ENCODE measurements at regions not wholly inside any gene's neighbourhood (a gene's known extent, or its start where the extent isn't known, plus 50 kb on each side); places are given as distances from the start of the nearest gene placed in this dataset.

DNA sequence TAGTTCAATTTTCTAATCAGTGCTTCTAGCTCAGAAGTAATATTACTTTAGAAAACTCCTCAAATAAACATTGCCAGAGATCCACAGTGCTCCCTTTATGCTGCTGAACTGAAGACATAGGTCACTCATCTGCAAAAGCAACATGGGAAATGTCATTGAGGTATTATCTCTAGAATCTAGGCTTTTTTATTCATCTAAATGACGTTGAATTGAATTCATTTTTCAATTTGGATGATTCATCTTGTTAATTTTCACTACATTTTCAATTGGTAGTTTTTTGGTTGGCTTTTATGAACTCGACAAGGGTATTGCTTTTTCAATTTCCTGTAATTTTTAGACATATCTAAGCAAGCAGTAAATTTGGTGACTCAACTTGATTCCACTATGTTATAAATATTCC is 275.4 kb downstream of the NFKBIZ start:
- DNase-seq, result no peak

DNA sequence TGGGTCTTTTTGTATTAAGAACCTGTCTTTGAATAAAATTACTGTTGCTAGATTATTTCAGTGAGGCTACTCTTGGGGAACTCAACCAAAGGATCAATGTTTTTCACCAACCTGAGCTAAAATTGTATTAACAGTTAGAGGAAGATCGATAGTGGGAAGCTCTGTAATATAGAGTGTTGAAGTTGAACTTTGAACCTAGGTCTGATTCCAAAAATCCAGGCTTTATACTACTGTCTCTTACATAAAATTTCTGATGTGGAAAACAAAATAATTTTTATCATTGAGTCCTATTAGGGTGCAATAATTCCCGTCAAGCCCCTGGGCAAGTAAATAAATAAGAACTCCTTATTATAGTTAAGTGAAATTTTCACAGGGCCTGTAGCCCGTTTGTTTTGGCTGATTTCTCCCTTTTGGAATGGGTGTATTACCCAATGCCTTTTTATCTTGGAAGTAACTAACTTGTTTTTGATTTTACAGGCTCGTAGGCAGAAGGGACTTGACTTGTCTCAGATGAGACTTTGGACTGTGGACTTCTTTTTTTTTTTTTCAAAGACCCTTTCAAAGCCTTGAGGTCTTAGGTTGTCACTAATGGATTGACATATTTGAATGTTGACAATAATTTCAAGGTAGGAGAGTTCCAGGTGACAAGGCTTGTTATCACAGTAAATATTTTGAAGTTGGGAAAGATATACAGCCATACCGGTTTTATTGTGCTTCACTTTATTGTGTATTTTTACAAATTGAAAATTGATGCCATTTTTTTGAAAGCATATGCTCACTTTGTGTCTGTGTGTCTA is 276.1 kb downstream of the NFKBIZ start:
- DNase-seq, result no peak

DNA sequence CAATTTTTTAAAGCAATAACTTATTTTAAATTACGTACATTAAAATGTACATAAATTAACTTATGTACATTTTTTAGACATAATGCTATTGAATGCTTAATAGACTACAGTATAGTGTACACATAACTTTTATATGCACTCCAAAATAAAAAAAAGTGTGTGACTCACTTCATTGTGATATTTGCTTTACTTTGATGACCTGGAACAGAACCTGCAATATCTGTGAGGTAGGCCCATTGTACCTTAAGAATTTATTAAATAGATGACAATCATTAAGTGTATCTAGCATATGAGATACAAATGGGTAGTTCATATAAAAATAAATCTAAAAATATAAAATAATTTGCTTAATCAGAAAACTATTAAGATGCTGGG is 276.7 kb downstream of the NFKBIZ start:
- no peak for DNase-seq

DNA sequence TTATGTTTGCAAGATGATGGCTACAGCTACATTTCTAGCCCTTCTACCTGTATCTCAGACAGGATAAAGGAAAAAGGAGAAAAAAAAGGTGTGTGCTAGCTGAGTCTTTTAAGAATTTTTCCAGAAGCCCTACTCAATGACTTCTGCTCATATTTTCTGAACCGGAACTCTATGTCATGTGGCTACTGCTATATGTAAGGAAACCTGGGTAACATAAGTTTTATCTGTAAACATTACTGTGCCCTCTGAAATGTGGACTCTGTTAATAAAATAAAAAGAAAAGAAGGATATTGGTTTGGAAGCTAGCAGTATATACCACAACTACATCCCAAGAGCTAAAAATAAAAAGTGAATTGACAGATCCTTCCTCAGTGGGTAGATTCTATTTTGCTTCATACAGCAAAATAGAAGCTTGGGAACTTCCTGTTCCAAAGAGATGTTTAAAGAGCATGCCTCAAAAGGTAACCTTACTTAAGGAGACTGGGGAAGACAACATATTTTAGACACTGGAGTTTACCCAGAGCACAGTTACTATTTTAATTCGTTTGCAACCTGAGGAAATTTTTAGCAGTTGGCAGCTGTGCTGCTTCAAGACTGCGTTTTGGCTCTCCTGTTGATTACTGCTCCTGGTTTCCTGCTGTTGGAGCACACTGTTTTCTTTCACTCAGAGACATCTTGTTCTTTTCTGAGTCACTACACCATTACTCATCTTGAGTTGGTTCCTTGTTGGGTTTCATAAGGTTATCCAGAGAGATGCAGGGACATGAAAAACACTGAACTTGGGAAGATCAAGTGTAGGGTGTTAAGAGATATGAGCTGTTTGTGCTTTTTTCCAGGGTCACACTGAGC is 280.7 kb downstream of the NFKBIZ start:
- DNase-seq, result peak; percentile 30

DNA sequence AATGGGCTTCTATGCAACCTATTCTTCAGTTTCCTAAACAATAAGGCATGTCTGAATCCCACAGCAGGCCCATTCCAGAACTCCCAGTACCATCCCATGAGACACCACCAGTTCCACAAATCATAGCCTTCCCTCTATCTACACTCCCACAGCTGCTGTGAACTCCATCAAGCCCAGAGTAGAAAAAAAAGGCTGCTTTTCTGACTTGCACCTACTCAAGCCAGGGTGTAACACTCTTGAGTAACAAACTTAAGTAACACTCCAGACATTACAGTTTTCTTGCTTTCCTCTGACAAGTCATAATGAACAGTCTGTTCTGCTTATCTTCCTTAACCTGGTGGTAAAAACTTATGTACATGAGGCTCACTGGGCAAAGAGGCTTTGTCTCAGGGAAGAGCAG is 283.1 kb downstream of the NFKBIZ start:
- peak; percentile 3 for DNase-seq

DNA sequence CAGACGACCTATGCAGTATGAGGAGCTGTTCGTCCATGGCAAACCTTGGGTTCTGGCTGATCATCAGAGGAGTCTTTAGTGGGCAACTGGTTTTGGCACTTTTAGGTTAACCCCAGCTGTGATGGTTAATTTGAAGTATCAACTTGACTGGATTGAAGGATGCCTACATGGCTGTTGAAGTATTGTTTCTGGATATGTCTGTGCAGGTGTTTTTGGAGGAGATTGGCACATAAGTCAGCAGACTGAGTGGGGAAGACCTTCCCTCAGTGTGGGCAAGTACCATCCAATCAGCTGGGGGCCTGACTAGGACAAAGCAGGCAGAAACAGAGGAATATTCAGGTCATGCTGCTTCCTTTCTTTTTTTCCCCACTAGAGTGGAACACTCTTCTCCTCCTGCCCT is 284.1 kb downstream of the NFKBIZ start:
- DNase-seq, result peak; percentile 7

DNA sequence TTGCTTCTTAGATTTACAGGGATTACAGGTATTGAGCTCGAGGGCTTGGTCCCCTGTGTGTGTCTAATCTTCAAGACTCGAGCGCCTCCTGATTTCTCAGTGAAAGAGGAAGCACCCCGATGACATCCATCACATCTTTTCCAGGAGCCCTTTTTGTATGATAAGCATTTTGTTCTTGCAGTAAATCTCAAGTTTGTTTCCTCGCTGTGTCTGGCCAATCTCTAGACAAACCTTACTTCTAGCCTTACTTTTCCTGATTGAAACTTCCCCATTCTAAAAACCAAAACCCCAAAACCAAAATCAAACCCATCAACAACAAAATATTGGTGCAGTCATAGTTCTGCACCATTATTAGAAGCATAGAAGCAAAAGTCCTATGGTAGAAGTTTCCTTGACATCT is 286.0 kb downstream of the NFKBIZ start:
- no peak for DNase-seq

DNA sequence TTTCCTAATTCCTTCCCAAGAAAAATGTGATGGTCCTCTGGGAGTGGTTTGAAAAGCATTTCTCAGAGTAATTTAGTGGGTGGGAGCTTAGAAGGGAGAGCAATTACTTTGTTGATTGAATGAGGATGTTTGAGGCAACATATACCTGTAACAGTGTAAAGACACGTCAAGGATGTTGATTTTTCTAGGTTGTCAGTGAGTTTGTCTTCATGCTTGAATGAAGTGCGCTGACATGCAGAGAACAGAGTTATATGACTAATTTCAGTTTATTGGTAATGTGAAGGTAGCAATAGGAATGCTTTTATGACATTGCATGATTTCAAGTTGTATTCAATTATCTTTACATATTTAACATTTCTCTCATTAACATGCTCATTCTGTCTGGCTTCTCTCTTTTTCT is 286.9 kb downstream of the NFKBIZ start:
- DNase-seq, result no peak

DNA sequence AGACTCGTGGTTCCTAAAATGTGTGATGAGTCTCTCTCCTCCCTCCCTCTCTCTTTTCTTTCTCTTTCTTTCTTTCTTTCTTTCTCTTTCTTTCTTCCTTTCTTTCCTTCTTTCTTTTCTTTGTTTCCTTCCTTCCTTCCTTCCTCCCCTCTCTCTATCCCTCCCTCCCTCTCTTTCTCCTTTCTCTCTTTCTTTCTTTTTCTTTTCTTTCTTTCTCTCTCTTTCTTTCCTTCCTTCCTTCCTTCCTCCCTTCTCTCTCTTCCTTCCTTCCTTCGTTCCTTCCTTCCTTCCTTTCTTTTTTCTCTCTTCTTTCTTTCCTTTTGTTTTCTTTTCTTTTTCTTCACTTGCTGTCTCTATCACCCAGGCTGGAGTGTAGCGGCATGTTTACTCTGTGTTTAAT is 290.8 kb downstream of the NFKBIZ start:
- no peak for DNase-seq

DNA sequence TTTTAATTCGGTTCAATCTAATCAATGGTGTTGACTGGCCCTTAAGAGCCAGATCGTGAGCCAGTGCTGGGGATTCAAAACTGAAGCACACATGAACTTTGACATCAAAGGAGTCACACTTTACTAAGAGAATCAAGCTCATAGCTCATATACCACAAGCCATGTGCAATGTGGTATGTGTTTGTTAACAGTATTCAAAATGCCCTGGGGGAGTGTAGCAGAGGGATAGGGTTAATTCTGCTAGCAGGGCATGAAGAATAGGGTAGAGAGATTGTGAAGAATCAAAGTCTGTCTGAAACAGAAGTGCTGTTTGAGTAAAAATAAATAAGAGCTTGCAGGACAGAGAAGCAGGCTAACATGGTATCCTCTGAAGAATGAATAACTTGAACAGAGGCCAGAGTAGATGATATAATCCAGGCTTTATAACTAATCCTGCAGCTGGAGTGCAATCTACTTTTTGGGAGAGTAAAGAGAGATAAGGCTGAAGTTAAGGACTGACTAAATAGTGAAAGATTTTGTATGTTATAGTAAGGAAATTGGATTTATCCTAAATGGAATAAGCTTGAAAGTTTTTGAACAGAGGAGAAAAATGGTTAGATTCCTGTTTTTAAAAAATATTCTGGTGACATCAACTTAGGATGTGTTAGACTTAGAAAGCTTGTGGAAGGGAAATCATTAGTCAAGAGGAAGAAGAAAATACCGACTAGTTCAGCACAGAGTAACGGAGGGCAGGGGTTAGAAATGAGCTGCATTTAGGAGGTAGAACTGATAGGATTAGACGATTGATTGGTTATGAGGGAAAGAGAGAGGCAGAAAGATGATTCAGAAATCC is 292.0 kb downstream of the NFKBIZ start:
- no peak for DNase-seq

DNA sequence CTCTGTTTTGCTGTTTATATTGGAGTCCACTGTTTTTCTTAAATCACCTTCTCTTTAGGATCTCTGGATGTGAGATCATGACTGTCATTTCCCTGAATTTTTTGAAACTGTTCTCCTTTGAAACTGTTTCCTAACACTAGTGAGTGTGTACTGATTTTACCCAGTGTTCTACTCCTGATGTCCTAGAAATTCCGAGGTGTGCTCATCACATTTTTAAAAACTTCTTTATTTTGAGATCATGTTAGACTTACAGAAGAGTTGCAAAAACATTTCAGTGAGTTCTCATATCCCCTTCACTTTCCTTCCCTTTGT is 292.6 kb downstream of the NFKBIZ start:
- DNase-seq, result no peak

DNA sequence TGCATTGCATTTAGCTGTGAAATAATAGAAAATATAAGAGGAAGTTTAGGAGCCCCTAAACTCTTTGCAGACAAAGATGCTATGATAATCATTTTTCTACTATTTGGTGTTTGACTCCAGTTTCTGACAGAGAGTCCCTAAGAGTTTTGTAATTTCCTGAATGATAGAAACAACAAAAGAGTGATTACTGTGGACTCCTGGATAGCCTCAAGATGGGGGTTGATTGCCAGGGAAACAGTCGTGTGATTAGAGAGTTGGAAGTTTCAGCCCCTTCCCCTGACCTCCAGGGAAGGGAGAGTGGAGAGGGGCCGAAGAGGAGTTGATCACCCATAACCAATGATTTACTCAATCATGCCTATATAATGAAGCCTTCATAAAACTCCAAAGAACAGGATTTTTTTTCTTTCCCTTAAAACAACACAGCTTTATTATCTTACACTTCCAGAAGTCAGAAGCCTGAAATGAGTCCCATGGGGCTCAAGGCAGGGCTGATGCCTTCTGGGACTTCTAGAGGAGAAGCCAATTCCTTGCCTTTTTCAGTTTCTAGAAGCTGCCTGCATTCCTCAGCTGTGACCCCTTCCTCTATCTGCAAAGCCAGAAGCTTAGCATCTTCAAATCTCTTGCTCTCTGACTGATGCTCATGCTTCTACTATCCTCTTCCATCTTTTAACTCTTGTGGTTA is 292.3 kb upstream of the ZPLD1 start:
- no peak for DNase-seq

DNA sequence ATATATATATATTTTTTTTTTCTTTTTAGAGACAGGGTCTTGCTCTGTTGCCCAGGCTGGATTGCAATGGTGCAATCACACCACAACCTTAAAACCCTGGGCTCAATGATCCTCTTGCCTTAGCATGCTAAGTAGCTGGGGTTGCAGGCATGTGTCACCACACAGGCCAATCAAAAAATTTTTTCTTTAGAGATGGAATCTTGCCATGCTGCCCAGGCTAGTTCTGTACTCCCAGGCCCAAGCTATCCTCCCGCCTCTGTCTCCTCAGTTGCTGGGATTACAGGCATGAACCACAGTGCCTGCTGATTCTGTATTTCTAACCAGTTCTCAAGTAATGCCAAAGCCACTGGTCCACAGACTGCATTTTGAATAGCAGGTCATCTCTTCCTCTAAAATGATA is 291.3 kb upstream of the ZPLD1 start:
- DNase-seq, result no peak

DNA sequence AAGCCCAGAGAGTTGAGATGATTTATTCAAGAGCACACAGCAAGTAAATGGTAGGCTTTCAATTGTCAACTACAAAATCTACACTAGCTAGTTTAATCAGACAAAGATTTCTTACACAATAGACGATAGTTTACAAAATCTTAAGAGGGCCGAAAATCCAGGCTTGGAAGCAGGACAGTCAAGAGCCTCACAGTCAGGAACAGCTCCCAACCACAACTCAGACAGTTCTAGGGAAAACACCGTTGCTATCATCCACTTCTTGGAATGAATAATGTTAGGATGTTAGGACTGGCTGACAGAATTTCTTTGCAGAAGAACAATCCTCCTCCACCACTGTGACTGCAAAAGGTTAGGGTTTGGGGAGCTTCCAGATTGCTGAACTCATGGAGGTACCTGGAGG is 290.8 kb upstream of the ZPLD1 start:
- DNase-seq, result no peak

DNA sequence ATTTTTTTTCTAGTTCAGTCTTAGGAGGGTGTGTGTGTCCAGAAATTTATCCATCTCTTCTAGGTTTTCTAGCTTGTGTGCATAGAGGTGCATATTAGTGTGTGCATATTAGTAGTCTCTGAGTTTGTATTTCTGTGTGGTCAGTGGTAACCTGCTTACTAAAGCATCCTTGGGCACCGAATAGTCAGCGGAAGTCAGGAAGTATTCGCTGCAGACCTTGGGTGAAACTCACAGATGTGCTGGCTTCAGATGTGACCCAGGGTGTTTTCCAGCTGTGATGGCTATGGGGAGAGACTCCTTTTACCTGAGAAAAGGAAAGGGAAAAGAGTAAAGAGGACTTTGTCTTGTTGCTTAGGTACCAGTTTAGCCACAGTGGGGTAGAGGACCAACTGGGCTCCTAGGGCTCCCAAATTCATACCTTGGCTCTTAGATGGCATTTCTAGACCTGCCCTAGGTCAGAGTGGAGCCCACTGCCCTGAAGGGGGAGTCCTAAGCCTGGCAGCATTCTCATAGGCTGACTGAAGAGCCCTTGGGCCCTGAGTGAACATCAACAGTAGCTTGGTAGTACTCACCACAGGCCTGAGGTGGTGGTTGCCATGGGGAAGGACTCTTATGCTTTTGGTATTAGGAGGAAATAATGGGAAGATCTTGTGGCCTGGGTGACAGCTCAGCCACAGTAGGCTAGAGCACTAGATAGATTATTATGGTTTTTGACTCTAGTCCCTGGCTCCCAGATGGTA is 286.0 kb upstream of the ZPLD1 start:
- DNase-seq, result no peak

DNA sequence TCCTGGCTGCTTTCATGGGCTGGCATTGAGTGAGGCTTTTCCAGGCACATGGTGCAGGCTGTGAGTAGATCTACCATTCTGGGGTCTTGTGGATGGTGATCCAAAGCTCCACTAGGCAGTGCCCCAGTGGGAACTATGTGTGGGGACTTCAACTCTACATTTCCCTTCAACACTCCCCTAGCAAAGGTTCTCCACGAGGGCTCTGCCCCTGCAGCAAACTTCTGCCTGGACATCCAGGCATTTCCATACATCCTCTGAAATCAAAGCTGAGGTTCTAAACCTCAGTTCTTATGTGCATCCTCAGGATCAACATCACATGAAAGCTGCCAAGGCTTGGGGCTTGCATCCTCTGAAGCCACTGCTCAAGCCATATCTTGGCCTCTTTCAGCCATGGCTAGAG is 282.9 kb upstream of the ZPLD1 start:
- no peak for DNase-seq

DNA sequence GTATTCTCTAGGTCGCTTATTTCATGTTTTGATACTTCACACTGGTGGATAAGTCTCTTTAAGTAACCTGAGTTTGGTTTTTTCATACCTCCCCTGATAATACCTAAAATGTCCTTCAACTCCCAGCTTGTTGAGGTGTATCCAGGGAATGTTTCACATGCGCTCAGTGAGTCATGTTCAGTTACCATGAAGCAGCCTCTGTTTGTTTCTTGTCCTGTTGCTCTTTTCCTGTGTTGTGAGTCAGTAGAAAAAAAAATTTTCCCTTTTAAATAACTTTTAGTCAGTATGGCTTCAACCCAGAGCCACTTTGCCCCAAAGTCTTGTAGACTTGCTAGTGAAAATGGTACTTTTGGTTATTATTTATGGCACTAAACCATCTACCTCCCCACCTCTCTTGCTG is 278.4 kb upstream of the ZPLD1 start:
- DNase-seq, result no peak

DNA sequence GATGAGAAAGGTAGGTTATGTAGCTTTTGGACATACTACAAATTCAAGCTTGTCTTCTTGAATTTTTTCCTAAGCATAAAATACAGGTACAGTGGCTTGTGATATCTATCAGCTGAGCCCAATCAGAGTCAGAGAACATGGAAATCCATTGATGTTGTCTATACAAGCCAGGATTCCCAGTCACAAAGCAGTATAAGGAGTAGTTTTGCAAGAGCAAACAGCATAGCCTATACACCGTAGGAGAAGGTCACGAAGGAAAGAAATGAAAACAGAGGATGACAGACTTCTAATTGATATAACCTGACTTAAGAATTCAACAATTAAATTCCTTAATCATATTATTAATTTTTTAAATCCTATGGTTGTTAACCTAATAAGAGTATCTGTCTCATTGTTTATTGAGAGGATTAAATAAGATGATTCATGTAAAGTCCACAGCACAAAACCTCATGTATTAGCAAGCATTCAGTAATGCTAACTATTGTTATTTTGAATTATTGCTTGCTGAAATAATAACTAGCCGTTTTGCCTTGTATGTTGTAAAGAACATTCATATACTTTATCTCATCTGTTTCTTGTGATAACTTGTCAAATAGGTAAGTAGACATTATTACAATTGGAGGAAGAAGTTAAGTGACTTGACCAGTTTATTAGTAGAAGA is 276.6 kb upstream of the ZPLD1 start:
- no peak for DNase-seq

DNA sequence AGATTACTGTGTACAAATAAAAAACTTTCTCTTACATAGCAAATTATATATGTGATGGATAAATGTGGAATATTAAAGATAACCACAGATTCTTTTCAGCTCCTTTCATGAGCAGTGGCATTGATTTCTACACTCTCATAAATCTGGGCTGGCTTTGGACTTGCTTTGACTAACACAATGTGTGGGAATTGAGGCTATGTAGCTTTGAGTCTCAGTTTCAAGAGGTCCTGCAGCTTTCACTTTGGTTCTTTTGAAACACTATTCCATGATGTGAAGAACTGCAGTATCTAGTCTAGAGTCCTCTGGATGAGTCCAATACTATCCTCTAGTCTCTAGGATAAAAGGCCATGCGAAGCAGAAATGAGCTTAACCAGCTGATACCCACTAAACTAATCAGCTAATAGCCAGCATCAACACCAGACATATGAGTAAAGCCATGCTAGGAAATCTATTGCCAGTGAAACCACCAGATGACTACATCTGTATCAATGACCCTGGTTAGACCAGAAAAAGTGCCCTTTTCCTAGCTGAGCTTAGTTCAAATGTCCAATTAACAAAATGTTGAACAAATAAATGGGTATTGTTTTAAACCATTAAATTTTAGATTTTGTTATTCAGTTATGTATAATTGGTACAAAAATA is 274.9 kb upstream of the ZPLD1 start:
- no peak for DNase-seq

DNA sequence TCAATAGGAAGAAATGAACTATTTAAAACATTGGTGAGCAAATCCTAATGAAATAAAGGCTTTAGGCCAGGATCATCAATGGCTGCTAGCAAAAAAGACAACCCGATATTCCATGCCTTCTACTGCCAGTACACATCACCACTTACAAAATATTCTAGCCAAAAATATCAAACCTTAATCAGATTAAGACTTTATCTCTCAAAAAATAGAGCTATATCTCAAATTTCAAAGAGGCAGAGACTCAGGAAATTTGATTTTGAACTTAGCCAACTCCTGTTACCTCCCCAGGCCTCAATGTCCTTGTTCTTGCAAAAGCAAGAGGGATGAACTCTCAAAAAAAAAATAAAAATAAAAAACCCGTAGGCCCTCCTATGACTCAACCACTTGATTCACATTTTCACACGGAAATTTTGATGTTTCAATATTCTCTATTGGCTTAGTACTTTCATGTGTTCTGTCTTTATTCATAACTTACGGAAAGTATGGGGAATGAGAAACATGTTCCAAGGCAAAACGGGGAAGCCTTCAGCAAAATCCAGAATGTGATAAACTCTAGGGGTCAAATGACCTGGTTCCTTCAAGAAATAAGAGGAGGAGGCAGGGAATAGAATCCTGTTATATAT is 273.3 kb upstream of the ZPLD1 start:
- DNase-seq, result no peak

DNA sequence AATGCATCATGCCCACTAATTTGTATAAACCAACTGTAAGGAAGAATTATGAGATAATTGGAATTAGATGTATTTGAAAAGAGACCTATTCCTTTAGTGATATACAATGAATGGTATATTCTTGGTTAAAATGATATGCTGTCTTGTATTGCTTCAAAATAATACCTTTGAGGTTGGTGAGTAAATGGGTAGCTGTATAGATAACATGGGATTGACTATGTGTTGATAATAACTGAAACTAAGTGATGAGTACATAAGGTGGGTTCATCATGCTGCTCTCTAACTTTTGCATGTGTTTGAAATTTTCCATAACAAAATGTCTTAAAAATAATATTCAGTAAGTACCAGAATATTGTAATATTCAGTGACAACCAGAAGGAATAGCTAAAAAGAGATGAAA is 272.6 kb upstream of the ZPLD1 start:
- peak; percentile 5 for DNase-seq
